ENCODE measurements at regions not wholly inside any gene's neighbourhood (a gene's known extent, or its start where the extent isn't known, plus 50 kb on each side); places are given as distances from the start of the nearest gene placed in this dataset.

GRCh38 chr4:181289198-181289597 is 954.0 kb upstream of the TENM3 start:
- DNase-seq, result no peak

DNA sequence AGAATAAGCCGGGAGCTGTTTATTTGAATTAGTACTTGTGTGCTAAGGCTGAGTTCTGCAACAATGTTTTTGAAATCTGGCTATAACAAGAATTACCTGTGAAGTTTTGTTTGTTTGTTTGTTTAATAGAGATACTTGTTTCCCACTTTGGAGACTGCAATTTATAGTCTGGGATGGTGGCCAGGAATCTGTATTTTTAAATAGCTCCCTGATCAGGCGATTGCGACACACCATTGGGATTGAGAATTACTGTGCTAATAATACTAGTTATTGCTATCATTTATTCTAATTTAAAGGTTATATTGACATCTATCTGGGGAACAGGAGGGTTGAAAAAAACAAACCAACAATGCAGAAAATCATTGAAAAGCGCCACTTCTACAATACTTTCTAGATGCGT is 951.6 kb upstream of the TENM3 start:
- no peak for DNase-seq

GRCh38 chr4:181293014-181293413 is 950.2 kb upstream of the TENM3 start:
- no peak for DNase-seq

- DNase-seq, result no peak
Observed at GRCh38 chr4:181293541-181293940, 949.7 kb upstream of the TENM3 start.

GRCh38 chr4:181294421-181294820 is 948.8 kb upstream of the TENM3 start:
- DNase-seq, result no peak

GRCh38 chr4:181301735-181302710 is 941.2 kb upstream of the TENM3 start:
- no peak for DNase-seq

- DNase-seq, result no peak
Observed at GRCh38 chr4:181307824-181308223, 935.4 kb upstream of the TENM3 start.

DNA sequence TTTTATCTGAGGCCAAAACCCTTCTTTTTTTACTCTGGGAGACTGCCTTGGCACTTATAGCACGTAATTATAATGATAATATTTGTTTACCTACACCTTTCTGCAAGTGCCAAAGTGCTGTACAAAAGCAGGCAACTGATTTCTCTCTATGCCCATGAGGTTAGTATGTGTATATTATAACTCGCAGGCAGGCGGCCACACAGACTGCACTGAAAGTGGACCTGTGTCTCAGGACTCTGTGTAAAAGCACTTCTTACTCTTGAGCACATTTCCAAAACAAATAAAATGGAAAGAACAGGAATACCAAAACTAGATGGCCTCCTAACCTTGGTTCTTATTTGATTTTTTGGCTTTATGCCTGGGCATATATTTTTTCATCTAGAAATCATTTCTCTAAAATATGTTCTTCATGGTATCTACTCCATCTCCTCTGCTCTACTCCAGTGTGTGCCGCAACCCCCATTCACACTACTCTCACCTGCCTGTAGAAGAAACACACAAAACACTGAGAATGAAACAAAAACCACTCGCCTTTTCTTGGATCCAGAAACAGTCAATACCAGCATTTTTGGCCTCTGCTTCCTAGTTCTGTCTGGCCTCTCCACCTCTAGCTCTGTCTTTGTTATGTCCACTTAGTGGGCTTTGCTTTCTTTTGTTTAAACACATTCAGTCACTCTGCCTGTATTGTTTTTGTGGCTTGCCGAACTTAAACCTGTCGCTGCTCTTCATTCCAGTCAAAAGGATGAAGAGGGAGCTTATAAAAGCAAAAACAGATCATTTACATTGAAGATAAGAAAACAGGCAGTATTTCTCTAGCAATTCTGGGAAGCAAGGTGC is 934.5 kb upstream of the TENM3 start:
- DNase-seq, result no peak

DNA sequence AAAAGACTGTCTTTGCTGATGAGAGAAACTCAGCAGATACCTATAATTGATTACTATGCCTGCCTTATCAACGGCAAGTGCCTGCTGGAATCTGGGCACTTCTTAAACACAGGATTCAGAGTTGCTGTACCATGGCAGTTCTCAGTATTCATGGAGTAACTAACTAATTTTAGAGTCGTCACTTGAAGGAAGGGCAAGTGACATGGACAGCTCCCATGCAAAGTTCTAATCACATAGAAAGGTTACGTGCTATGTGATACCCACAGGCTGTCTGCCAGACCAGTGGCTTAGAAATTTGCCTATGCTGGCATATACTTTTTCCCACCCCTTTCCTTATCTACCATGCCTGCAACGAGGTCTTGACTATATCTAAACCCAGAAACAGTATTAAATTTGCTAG is 931.1 kb upstream of the TENM3 start:
- DNase-seq, result no peak

DNA sequence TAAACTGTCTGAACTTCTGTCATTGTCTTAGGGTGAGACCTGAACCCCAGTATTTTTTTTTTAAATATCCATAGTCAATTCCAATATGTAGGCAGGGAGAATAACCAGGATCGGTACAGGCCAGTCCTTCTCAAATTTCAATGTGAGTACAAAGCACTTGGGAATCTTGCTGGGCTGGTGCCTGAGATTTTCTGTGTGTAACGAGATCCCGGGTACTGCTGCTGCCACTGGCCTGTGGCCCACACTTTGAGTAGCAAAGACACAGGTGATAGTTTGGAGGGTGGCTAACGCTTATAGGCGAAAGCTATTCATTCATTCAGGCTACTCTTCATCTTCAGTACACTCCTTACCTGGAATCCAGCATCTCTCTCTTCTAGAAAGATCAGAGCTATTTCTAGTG is 923.6 kb upstream of the TENM3 start:
- DNase-seq, result no peak

GRCh38 chr4:181323061-181323460 is 920.1 kb upstream of the TENM3 start:
- DNase-seq, result no peak

DNA sequence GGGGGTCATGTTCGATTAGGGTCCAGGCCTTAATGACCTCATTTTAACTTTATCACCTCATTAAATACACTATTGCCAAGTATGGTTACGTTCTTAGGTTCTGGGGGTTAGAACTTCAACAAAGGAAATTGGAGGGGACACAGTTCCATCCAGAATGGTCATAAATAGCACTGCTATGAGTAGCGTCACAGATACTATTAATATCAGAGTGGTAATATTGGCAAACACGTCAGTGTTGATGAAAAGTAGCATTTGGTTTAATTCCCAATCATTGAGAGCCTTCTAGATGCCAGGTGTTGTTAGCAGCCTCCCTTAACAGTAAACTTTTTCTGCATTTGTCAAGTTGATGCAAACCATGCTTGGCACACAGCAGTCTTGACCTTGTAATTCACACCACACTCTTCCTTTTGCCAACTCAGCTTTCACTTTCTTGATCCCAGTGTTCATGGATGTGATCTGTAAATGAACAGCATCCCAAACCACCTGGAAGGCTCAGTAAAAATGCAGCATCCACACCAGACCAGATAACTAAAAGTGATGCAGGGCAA is 912.5 kb upstream of the TENM3 start:
- no peak for DNase-seq

DNA sequence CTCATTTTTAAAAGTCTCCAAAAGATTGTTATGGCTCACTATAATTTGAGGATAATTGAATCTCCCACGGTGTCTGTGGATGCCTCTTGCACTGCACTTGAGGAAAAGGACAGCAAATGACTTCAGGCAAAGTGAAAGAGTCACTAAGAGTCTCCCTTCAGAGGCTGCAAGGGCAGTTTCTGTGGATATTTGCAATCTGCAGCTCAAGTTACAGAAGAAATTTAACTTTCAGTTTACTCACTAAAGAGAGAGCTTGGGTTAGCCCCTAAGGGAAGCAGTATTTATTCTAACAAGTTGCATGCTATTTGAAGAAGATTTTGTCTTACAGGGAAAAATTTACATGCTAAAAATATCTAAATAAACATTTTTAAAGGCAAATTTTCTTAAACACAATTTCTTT is 912.0 kb upstream of the TENM3 start:
- no peak for DNase-seq

- no peak for DNase-seq
Observed at GRCh38 chr4:181345931-181346330, 897.3 kb upstream of the TENM3 start.

- DNase-seq, result no peak
Observed at GRCh38 chr4:181350615-181351415, 892.4 kb upstream of the TENM3 start.

DNA sequence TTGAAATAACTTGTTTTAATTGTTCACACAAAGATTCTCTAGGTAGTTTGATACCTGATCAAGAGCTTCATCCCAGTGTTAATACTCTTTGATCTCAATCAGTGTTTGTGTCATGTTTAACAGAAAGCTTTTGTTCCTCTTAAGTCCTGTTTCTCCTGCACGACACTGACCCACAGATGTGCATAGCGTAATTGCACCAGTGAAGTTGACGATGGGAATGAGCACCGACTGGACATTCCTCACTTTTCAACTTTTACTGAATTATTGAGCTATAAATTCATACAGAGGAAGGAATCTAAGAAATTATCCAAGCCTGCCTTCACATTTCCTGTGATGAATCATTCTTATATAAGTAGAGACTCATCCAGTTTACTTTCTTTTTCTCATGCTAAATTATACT is 878.7 kb upstream of the TENM3 start:
- no peak for DNase-seq

- DNase-seq, result no peak
Observed at GRCh38 chr4:181365671-181366070, 877.5 kb upstream of the TENM3 start.

GRCh38 chr4:181372014-181372413 is 871.2 kb upstream of the TENM3 start:
- no peak for DNase-seq

DNA sequence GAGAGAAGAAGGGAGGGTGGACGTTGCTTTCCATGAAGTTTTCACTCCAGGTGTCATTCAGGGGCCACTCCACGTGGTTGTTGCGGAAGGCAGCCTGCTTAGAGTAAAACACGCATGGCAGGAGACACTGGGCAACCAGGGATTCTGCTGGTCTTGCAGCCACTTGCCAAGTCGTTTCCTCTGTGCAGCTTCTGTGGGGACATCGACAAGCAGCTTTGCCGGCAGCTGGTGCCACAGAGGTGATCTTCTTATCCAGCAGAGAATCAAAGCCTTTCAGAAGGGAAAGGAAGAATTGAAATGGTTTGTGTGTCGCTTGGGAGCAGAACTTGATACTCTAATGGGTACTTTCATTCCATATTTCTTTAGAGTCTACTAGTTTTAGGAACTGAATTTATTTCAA is 867.1 kb upstream of the TENM3 start:
- no peak for DNase-seq

- DNase-seq, result no peak
Observed at GRCh38 chr4:181388061-181388460, 855.1 kb upstream of the TENM3 start.

GRCh38 chr4:181416966-181417365 is 826.2 kb upstream of the TENM3 start:
- DNase-seq, result no peak

DNA sequence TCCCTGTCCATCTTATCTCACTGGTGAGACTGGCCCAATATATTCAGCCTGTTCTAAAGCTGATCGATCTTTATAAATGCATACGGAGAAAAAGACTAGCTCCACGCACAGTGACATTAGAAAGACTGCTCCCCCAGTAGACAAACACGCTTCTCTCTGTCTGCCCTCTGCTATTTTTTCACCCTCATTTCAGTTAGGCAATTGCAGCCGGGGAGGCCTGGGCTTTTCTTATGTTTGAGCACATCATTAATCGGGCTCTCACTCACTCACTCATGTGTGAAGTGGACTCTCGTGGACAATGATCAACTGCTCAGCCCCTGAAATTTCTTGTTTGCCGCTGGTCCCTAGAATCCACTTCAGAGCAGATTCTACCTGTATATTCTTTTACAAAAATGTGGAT is 824.7 kb upstream of the TENM3 start:
- DNase-seq, result no peak

DNA sequence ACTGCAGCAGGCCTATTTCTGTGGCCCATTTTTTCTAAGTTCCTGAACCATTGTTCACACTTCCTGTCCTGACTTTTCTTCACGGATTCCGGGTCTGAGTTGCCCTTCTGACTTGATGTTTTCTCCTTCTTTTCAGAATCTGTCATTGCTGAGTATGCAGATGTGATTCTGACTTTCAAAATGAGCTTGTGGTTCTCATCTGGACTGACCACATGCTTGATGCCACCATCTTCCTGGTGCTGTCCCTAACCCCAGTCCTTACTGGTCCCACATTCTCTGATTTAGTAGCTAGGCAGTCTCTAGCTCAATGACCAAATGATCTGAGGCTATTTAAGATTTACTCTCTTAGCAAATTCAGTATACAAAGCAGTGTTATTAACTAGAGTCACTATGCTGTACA is 822.3 kb upstream of the TENM3 start:
- no peak for DNase-seq

Data from CD4-positive, alpha-beta T cell treated with Interleukin-4 for 1 hour (primary cell).